ENCODE measurements at regions not wholly inside any gene's neighbourhood (a gene's known extent, or its start where the extent isn't known, plus 50 kb on each side); places are given as distances from the start of the nearest gene placed in this dataset.

DNA sequence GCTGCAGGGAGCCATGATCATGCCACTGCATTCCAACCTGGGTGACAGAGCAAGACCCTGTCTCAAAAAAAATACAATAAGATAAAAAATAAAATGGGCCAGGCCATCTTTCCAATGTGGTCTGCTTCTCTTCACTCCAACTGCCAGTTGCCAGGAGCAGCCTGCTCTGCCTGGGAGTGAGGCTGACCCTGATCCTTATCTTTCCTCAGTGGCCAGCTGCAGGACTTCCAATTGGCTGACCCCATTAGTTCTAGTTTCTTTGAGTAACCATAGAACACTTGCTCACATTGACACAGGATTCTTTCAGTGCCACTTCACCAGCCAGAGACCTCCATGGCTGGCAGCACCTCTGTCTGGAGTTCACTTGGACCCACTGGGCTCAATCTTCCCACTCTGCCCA is 258.6 kb downstream of the MID1IP1 start:
- Histone ChIP-seq H3K79me2 (ENCODE audit: low read length) (no peaks in the 10 kb centered on the region), H3K27ac (ENCODE audit: low read length) (no peak overlapping the region), H3K4me2 (ENCODE audit: low read length) (no peak overlapping the region), H4K20me1 (ENCODE audit: insufficient read depth, low read length) (no peaks in the 10 kb centered on the region), H3K4me1 (ENCODE audit: low read length) (no peaks in the 10 kb centered on the region), H2AFZ (ENCODE audit: low read depth, low read length) (no peak overlapping the region), H3K36me3 (replicated peaks; ENCODE audit: low read depth, low read length) (no peaks in the 10 kb centered on the region), H3K9me3 (ENCODE audit: insufficient read depth, low read length) (no peaks in the 10 kb centered on the region), H3K9ac (ENCODE audit: low read length) (no peak overlapping the region), H3K4me3 (ENCODE audit: low read length) (no peak overlapping the region), H3K27me3 (ENCODE audit: low read depth, low read length) (no peaks in the 10 kb centered on the region)
- TF ChIP-seq EZH2phosphoT487 (IDR thresholded peaks at IDR 0.05; ENCODE audit: low read depth): no peak
- TF ChIP-seq, protein P1, sequence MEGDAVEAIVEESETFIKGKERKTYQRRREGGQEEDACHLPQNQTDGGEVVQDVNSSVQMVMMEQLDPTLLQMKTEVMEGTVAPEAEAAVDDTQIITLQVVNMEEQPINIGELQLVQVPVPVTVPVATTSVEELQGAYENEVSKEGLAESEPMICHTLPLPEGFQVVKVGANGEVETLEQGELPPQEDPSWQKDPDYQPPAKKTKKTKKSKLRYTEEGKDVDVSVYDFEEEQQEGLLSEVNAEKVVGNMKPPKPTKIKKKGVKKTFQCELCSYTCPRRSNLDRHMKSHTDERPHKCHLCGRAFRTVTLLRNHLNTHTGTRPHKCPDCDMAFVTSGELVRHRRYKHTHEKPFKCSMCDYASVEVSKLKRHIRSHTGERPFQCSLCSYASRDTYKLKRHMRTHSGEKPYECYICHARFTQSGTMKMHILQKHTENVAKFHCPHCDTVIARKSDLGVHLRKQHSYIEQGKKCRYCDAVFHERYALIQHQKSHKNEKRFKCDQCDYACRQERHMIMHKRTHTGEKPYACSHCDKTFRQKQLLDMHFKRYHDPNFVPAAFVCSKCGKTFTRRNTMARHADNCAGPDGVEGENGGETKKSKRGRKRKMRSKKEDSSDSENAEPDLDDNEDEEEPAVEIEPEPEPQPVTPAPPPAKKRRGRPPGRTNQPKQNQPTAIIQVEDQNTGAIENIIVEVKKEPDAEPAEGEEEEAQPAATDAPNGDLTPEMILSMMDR (IDR thresholded peaks at IDR 0.05; ENCODE audit: low read depth, low read length): no peak

DNA sequence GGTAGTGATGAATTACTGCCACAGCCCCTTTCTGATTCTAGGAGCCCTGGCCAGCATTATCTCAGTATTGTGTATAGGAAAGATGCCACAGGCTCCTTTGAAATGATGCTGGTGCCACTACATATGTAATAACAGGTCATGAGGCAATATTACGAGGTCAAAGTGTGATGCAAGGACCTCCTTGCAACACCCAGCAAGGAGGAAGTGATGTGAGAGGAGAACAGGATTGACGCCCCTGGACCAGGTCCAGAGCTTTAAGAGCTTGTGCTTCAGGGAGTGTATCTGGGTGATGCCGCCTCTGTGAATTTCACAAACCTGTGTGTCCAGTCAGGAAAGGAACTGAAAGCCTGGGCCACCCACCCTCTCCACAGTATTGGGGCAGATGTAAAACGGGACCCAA is 261.8 kb downstream of the MID1IP1 start:
- TF ChIP-seq EZH2phosphoT487 (IDR thresholded peaks at IDR 0.05; ENCODE audit: low read depth): no peak
- TF ChIP-seq, protein P1 (IDR thresholded peaks at IDR 0.05; ENCODE audit: low read depth, low read length): no peak
- no peaks in the 10 kb centered on the region for H3K36me3 ChIP-seq (replicated peaks; ENCODE audit: low read depth, low read length)
- no peak overlapping the region for H2AFZ ChIP-seq (ENCODE audit: low read depth, low read length)

DNA sequence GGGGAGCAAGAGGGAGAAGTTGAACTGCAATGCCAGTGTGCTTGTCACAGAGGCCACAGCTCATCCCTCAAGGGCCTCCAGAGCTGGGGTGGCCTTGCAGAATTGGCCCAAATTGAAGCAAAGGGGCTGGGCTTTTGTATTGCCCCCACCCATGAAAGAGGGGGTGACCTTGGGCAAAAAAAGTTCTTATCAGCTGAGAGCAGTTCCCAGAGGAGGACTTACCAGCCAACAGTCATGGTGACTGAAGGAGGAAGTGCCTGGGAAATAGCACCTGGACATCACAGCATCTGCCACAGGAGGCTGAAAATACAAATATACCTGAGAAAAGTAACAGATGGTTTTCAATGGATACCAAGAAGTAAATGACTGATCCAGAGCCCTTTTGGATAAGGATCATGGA is 262.4 kb downstream of the MID1IP1 start:
- H3K79me2 ChIP-seq (ENCODE audit: low read length): no peaks in the 10 kb centered on the region
- H3K4me1 ChIP-seq (ENCODE audit: low read length): no peaks in the 10 kb centered on the region
- H3K27ac ChIP-seq (ENCODE audit: low read length): no peak overlapping the region
- H3K9me3 ChIP-seq (ENCODE audit: insufficient read depth, low read length): no peaks in the 10 kb centered on the region
- H4K20me1 ChIP-seq (ENCODE audit: insufficient read depth, low read length): no peaks in the 10 kb centered on the region
- no peaks in the 10 kb centered on the region for H3K27me3 ChIP-seq (ENCODE audit: low read depth, low read length)
- no peak overlapping the region for H2AFZ ChIP-seq (ENCODE audit: low read depth, low read length)
- no peak overlapping the region for H3K9ac ChIP-seq (ENCODE audit: low read length)
- H3K4me2 ChIP-seq (ENCODE audit: low read length): no peak overlapping the region
- no peak overlapping the region for H3K4me3 ChIP-seq (ENCODE audit: low read length)
- TF ChIP-seq EZH2phosphoT487 (IDR thresholded peaks at IDR 0.05; ENCODE audit: low read depth): no peak
- TF ChIP-seq, protein P1 (IDR thresholded peaks at IDR 0.05; ENCODE audit: low read depth, low read length): no peak
- H3K36me3 ChIP-seq (replicated peaks; ENCODE audit: low read depth, low read length): no peaks in the 10 kb centered on the region

More for the DNA sequence above, 261.8 kb downstream of the MID1IP1 start:
- Histone ChIP-seq H3K9me3 (ENCODE audit: insufficient read depth, low read length) (no peaks in the 10 kb centered on the region), H3K4me1 (ENCODE audit: low read length) (no peaks in the 10 kb centered on the region), H3K9ac (ENCODE audit: low read length) (no peak overlapping the region), H4K20me1 (ENCODE audit: insufficient read depth, low read length) (no peaks in the 10 kb centered on the region), H3K4me3 (ENCODE audit: low read length) (no peak overlapping the region), H3K4me2 (ENCODE audit: low read length) (no peak overlapping the region), H3K27ac (ENCODE audit: low read length) (no peak overlapping the region), H3K79me2 (ENCODE audit: low read length) (no peaks in the 10 kb centered on the region), H3K27me3 (ENCODE audit: low read depth, low read length) (no peaks in the 10 kb centered on the region)

DNA sequence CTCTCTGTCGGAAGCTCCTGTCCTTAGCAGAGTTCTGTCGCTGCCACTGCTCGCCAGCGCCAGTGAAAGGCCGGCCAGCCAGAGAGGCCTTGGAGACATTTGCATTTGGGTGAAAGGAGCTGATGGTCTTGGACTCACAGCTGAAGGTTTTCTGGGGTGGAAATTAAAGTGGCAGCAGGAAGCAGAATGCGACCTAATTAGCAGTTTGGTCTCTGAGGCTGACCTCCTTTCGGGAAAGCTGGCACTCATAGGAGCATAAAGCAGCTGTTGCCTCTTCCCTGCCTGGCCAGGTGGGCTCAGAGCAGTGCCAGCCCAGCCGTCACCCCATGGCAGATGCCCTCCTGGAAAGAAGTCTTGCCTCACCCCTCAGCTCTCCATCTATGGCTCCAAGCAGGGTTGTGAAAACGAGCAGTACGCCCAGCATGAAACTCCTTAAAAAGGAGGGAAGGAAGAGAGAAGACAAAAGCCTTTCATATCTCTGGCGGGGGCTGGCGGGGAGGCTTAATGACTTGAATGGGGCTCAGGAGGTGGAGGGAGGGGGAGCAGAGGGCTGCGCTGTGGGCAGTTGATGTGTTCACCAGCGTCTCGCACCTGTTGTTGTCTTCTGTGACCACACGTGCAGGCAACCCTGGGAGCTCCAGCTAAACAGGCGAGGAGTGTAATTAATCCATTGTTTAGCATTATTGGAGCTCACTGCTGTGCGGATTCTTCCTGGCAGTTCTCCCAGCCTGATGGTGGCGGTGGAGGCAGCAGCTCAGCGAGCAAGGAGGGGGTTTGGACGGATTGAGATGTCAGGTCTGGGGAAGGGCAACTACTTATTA is 264.0 kb downstream of the MID1IP1 start:
- H3K27ac ChIP-seq (ENCODE audit: low read length): no peak overlapping the region
- no peaks in the 10 kb centered on the region for H3K79me2 ChIP-seq (ENCODE audit: low read length)
- no peaks in the 10 kb centered on the region for H3K27me3 ChIP-seq (ENCODE audit: low read depth, low read length)
- TF ChIP-seq EZH2phosphoT487 (IDR thresholded peaks at IDR 0.05; ENCODE audit: low read depth): no peak
- TF ChIP-seq, protein P1 (IDR thresholded peaks at IDR 0.05; ENCODE audit: low read depth, low read length): no peak
- no peaks in the 10 kb centered on the region for H3K4me1 ChIP-seq (ENCODE audit: low read length)
- no peaks in the 10 kb centered on the region for H3K9me3 ChIP-seq (ENCODE audit: insufficient read depth, low read length)
- H3K4me3 ChIP-seq (ENCODE audit: low read length): no peak overlapping the region
- H3K36me3 ChIP-seq (replicated peaks; ENCODE audit: low read depth, low read length): no peaks in the 10 kb centered on the region
- no peaks in the 10 kb centered on the region for H4K20me1 ChIP-seq (ENCODE audit: insufficient read depth, low read length)
- H3K9ac ChIP-seq (ENCODE audit: low read length): no peak overlapping the region
- H3K4me2 ChIP-seq (ENCODE audit: low read length): no peak overlapping the region
- no peak overlapping the region for H2AFZ ChIP-seq (ENCODE audit: low read depth, low read length)

Data from OCI-LY3 (cell line).